HG03039 (cell line): ENCODE measurements at regions not wholly inside any gene's neighbourhood (a gene's known extent, or its start where the extent isn't known, plus 50 kb on each side); places are given as distances from the start of the nearest gene placed in this dataset.
"Not testable (repeated sequence)": the region's sequence is repeated elsewhere in the genome, so short reads cannot be mapped to it uniquely, and the experiment has no call there.

ENCODE experiments used
- ATAC-seq: cut with Tn5 transposase; IDR thresholded peaks from one replicate; pipeline ENCODE4 v1.9.1; 2021; ENCODE audit warnings: mild to moderate bottlenecking, moderate library complexity; ENCODE audit not compliant: unreplicated experiment

DNA sequence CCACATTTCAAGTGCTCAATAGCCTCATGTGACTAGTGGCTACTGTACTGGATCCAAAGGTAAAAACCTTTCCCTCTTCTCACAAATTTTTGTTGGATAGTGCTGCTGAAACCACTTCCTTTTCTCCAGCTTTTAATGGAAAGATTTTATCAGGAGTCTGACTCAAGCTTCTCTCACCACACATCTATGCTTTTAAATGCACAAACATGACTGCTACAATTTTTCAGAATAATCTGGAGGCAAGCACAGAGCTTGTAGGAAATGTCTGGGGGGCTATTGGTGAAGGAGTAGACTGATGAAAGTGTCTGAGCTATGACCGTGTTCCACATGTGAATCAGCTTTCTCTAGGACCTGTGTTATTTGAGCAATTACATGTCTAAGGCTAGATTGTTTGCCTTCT is 101.1 kb upstream of the FAT3 start:
- no peak for ATAC-seq

GRCh38 chr11:92122561-92122960 is 102.1 kb upstream of the FAT3 start:
- ATAC-seq = no peak

- no peak for ATAC-seq
Observed at GRCh38 chr11:92111287-92111686, 113.3 kb upstream of the FAT3 start.

GRCh38 chr11:92109466-92109865 is 115.2 kb upstream of the FAT3 start:
- no peak for ATAC-seq

GRCh38 chr11:92107331-92107730 is 117.3 kb upstream of the FAT3 start:
- no peak for ATAC-seq

DNA sequence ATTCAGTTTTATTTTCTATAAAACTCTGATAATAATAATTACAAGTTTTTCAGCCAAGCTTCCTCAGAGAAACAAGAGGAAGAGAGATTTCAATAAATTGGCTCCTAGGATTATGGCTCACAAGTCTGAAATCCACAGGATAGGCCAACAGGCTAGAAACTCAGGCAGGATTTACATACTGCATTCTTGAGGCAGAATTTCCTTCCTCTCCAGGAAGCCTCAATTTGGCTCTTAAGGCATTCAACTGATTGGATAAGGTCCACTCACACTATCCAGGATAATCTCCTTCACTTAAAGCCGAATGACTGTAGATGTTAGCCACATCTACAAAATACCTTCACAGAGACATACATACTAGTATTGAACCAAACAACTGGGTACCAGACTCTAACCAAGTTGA is 120.3 kb upstream of the FAT3 start:
- no peak for ATAC-seq

DNA sequence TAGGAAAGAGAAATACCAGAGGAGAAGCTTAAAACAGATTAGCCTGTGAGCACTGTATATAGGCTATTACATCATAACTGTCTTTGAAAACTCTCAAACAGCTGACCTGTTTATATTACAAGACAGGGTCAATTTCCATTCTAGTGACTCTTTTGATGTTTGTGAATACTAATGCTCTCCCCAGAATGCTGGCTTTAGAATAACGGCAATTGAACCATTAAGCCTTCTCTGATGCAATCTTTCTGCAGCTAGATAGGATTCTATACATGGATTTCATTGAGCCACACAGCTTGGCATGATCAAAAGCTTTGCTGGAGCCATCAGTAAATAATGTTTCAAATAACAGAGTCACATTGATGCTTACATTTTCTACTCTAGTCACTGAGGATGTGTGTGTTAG is 122.7 kb upstream of the FAT3 start:
- no peak for ATAC-seq

DNA sequence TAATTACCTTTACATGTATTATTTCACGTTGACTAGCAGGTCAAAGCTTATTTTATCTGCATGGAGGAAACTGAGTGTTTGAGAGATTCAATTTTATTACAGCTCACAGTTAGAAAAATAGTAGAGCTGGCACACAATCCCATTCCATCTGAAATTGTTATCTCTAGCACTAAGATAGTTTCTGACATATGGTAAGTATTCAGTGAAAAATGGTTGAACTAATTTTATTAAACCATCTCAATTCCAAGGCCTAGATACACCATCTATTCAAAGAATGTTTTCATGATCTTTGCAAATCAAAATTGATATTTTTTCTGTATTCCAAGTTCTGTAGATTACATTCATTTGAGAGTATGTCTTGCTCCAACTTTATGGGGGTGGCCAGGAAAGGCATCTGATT is 125.4 kb upstream of the FAT3 start:
- no peak for ATAC-seq

DNA sequence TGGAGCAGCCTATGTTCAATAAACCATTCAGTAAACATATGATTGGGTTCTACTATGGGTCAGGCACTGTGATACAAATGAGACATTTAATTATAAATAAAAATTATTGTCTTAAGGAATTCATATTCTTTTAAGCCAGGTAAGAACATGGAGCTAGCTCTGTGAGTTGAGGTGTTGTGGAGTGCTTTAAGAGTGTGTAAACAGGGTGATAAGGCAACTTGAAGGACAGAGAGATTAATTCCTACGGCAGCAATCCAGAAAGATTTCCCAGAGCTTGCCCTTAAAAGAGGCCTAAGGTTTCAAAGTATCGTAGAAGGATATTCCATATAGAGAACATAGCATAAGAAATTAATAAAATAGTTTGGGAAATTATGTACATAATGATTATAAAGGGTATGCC is 126.4 kb upstream of the FAT3 start:
- no peak for ATAC-seq

DNA sequence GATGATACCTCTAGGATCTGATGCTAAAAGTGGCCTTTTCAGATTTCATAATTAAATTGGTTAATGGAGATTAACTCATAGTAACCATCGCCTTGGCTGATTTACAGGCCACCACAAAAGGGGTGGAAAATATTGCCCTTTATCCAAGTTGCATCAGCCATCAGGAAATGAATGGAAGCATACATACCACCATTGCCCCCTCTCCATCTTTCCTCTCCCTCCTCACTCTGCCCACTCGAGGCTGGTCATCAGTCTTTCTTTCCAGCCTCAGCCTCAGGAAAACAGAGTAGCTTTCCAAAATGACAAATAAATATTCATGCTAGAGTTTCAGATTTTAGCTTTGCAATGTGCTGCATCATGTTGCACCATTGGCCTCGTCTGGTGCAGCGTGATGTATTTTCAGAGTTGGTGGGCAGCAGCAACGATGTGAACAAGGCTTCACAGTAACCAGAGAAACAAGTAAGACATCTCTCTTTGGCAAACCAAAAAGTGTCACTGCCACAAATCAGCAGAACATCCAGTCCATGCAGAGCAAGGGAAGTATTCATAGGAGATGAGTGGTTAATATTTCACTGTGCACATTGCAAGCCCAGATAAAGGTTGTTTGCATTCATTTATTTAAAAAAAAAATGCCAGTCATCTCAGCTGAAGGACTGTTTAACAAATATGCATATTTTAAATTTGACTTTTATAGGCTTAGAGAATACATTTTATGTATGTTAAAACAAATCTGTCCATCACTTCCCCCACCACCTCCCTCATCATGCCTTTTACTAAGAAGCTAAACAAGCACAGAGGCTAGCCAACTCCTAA is 136.7 kb upstream of the FAT3 start:
- ATAC-seq = no peak

GRCh38 chr11:92083123-92083522 is 141.5 kb upstream of the FAT3 start:
- no peak for ATAC-seq

- no peak for ATAC-seq
Observed at GRCh38 chr11:92082652-92083051, 142.0 kb upstream of the FAT3 start.

DNA sequence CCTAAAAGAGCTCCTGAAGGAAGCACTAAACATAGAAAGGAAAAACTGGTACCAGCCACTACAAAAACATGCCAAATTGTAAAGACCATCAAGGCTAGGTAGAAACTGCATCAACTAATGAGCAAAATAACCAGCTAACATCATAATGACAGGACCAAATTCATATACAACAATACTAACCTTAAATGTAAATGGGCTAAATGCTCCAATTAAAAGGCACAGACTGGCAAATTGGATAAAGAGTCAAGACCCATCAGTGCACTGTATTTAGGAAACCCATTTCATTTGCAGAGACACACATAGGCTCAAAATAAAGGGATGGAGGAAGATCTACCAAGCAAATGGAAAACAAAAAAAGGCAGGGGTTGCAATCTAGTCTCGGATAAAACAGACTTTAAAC is 150.1 kb upstream of the FAT3 start:
- not testable (repeated sequence) for ATAC-seq

GRCh38 chr11:92071660-92072059 is 153.0 kb upstream of the FAT3 start:
- ATAC-seq = no peak

DNA sequence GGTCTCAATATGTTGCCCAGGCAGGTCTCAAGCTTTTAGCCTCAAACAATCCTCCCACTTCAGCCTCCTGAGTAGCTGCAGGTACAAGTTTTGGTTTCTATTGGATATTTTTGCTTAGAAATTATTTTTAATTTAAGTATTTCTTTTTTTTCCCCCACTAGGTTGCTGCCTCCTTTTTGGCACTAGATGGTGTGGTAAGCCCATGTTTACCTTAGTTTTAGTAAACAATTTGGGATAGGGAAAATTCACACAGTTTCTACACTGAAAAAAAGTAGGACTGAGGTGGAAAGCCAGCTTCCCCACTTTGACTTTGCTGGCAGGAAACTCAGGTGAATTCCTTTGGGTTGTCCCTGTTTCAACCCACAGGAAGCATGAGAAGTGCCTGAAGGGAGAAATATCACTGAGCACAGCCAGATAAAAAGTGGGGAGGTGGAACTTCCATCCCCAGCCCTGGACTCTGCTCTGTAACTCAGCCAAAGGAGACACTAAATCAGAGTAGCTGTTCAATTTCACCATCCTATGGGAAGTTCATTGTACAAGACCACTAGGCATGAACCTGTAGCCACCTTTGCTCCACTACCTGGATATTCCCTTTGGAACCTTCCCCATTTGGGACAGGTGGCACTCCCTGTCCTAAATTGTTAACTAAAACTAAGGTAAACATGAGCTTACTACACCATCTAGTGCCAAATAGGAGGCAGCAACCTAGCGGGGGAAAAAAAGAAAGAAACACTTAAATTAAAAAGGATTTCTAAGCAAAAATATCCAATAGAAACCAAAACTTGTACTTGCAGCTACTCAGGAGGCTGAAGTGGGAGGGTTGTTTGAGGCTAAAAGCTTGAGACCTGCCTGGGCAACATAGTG is 154.4 kb upstream of the FAT3 start:
- ATAC-seq = no peak

DNA sequence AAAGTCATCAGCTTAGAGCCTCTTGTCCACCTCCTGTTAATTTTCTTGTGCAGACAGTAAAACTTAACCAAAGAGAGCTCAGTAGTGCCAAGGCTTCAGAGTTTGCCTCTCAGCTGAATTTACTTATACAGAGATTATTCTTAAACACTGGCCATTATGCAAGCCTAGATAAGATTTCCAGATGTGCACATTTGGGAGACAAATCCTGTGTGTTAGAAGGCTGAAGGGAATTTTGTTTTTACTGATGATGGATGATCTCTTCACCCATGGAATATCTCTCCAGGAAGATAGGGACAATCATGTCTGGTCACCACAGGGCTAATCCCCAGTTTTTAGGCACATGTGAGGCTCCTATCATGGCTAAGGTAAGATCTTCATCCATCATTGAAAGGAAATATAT is 157.6 kb upstream of the FAT3 start:
- ATAC-seq = no peak

GRCh38 chr11:92061456-92062062 is 163.1 kb upstream of the FAT3 start:
- no peak for ATAC-seq

GRCh38 chr11:92057849-92058442 is 166.7 kb upstream of the FAT3 start:
- no peak for ATAC-seq

DNA sequence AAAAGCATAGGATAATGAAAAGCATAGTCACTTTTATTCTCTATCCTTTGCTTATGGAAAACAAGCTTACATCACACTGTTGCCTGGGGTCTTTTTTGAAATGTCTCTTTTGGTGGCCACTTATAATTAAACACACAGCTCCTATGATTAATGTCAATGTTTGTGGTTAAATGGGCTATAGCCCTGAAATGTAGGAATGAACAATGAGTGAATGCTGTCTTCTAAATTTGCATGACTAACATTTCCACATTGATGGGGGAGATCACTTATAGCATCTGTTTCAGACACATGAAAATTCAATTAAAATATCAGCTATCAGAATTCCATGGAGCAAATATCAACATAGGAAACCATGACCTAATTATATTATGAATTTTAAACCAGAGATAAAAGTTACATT is 171.4 kb upstream of the FAT3 start:
- no peak for ATAC-seq

- ATAC-seq = no peak
Observed at GRCh38 chr11:92050305-92050704, 174.3 kb upstream of the FAT3 start.

GRCh38 chr11:92048415-92048814 is 176.2 kb upstream of the FAT3 start:
- ATAC-seq = no peak
